Hepatocyte (in vitro differentiated cells): ENCODE measurements at regions not wholly inside any gene's neighbourhood (a gene's known extent, or its start where the extent isn't known, plus 50 kb on each side); places are given as distances from the start of the nearest gene placed in this dataset.

Experiments
- DNase-seq: peaks from one replicate; pipeline ENCODE4 v3.0.0-alpha.2; 2016; ENCODE audit warnings: low spot score
- H2AFZ ChIP-seq: fragments of 200-600 bp; sonication (generic); 2 replicates; pipeline ENCODE4 v1.6.0; 2016; ENCODE audit warnings: antibody characterized with exemption, mild to moderate bottlenecking
- H3K27ac ChIP-seq: fragments of 200-600 bp; sonication (generic); 2 replicates; pipeline ENCODE4 v1.5.1; 2016; ENCODE audit warnings: mild to moderate bottlenecking
- H3K27me3 ChIP-seq: fragments of 200-600 bp; sonication (generic); 2 replicates; pipeline ENCODE4 v1.6.1; 2016
- H3K36me3 ChIP-seq: fragments of 200-600 bp; sonication (generic); replicated peaks from 2 replicates; pipeline ENCODE4 v1.5.1; 2016; ENCODE audit warnings: low read depth; ENCODE audit not compliant: insufficient read depth
- H3K4me1 ChIP-seq: fragments of 200-600 bp; sonication (generic); 2 replicates; pipeline ENCODE4 v1.5.1; 2016; ENCODE audit warnings: mild to moderate bottlenecking, moderate library complexity; ENCODE audit not compliant: insufficient read depth
- H3K4me2 ChIP-seq: fragments of 200-600 bp; sonication (generic); 2 replicates; pipeline ENCODE4 v1.6.0; 2016
- H3K4me3 ChIP-seq: fragments of 200-600 bp; sonication (generic); 2 replicates; pipeline ENCODE4 v1.5.1; 2016; ENCODE audit warnings: mild to moderate bottlenecking
- H3K79me2 ChIP-seq: fragments of 200-600 bp; sonication (generic); 2 replicates; pipeline ENCODE4 v1.6.0; 2017; ENCODE audit warnings: mild to moderate bottlenecking
- H3K9me2 ChIP-seq: fragments of 200-600 bp; sonication (generic); replicated peaks from 2 replicates; pipeline ENCODE4 v1.6.0; 2017; ENCODE audit warnings: mild to moderate bottlenecking; ENCODE audit not compliant: insufficient read depth
- H3K9me3 ChIP-seq: fragments of 200-600 bp; sonication (generic); 2 replicates; pipeline ENCODE4 v1.5.1; 2016; ENCODE audit warnings: low read depth, mild to moderate bottlenecking
- H4K20me1 ChIP-seq: fragments of 200-600 bp; sonication (generic); 2 replicates; pipeline ENCODE4 v1.6.0; 2016; ENCODE audit warnings: mild to moderate bottlenecking; ENCODE audit not compliant: insufficient read depth, poor library complexity, severe bottlenecking
- CTCF ChIP-seq: fragments of 200-600 bp; sonication (generic); IDR thresholded peaks from 2 replicates; pipeline ENCODE4 v1.5.1; 2016; ENCODE audit warnings: antibody characterized with exemption, mild to moderate bottlenecking; ENCODE audit not compliant: poor library complexity
- EZH2 ChIP-seq: fragments of 200-600 bp; sonication (generic); IDR thresholded peaks from 2 replicates; pipeline ENCODE4 v1.6.1; 2016; ENCODE audit warnings: antibody characterized with exemption, mild to moderate bottlenecking, borderline replicate concordance
- EZH2phosphoT487 ChIP-seq: fragments of 200-600 bp; sonication (generic); IDR thresholded peaks from one replicate; pipeline ENCODE4 v1.6.1; 2018; ENCODE audit warnings: antibody characterized with exemption, mild to moderate bottlenecking, low read depth, moderate library complexity; ENCODE audit not compliant: unreplicated experiment, severe bottlenecking
- WGBS: methylation state at CpG from one replicate; pipeline ENCODE4 v1.1.6; 2016; ENCODE audit warnings: low lambda C conversion rate; ENCODE audit errors: missing lambda C conversion rate; 5-methylcytosine and 5-hydroxymethylcytosine counted together

DNA sequence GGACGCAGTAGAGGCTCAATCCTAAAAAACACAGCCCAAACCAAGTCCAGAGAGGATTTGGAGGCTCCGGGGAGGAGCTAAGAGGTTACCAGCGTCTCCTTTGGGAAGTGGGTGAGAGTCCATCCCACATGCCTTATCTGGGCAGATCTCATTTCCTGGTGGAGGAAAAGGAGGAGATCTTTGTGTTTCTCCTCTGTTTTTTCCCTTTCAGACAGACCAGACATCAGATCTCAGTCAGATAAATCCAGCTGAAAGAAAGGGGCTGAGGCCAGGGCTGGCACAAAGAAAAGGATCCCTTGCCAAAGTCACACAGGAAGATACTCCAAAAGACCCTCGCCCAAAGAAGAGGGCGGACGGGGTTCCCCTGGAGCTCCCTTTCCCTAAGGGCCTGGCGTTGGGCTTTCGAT is 58.3 kb upstream of the COMTD1 start:
- Histone ChIP-seq H3K27me3 (no peaks in the 10 kb centered on the region), H2AFZ (no peak overlapping the region), H4K20me1 (no peaks in the 10 kb centered on the region), H3K4me2 (peak overlapping the region; percentile 82), H3K36me3 (no peaks in the 10 kb centered on the region), H3K4me3 (no peak overlapping the region), H3K79me2 (no peaks in the 10 kb centered on the region), H3K27ac (peak overlapping the region; percentile 71), H3K9me2 (no peaks in the 10 kb centered on the region), H3K4me1 (peaks cover 17% of the 10 kb centered on the region), H3K9me3 (no peaks in the 10 kb centered on the region)
- TF ChIP-seq EZH2phosphoT487: no peak
- WGBS: 62% methylated on average over 8 of the region's 8 CpGs
- DNase-seq: no peak

DNA sequence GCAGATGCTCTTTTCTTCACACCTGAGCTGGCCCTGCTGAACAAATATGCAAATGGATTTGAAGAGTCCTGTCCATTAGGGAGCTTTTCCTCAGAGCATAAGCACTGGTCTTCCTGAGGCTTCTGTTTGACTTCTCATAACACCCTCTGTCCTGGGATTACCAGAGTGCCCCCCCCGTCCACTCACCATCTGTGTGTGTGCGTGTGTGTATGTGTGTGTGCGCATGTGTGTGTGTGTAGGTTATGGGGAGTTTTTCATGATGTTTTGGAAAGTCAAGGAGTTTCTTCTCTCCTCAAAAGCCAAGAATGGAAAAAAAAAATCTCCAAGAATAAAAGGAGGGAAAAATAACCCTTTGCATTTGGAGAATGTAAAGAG is 57.7 kb upstream of the COMTD1 start:
- Histone ChIP-seq H3K4me3 (no peak overlapping the region), H4K20me1 (no peaks in the 10 kb centered on the region), H3K9me2 (no peaks in the 10 kb centered on the region), H3K27ac (peak overlapping the region; percentile 71), H2AFZ (no peak overlapping the region), H3K4me1 (peaks cover 17% of the 10 kb centered on the region), H3K79me2 (no peaks in the 10 kb centered on the region), H3K36me3 (no peaks in the 10 kb centered on the region), H3K4me2 (peak overlapping the region; percentile 82), H3K27me3 (no peaks in the 10 kb centered on the region), H3K9me3 (no peaks in the 10 kb centered on the region)
- TF ChIP-seq EZH2phosphoT487 (no peak), CTCF (no peak), EZH2 (no peak)
- 92% methylated on average over 3 of the region's 3 CpGs for WGBS
- DNase-seq: no peak

- H3K79me2 ChIP-seq: no peaks in the 10 kb centered on the region
- H3K27me3 ChIP-seq: no peaks in the 10 kb centered on the region
- H3K4me3 ChIP-seq: no peak overlapping the region
- no peak overlapping the region for H2AFZ ChIP-seq
- H3K4me1 ChIP-seq: peaks cover 17% of the 10 kb centered on the region
- no peaks in the 10 kb centered on the region for H4K20me1 ChIP-seq
- no peak for TF ChIP-seq EZH2phosphoT487
- TF ChIP-seq EZH2: no peak
- no peak for TF ChIP-seq CTCF
- no peaks in the 10 kb centered on the region for H3K9me3 ChIP-seq
- DNase-seq: no peak
- no peak overlapping the region for H3K27ac ChIP-seq
- no peaks in the 10 kb centered on the region for H3K36me3 ChIP-seq
- 94% methylated on average over 10 of the region's 10 CpGs for WGBS
- H3K9me2 ChIP-seq: no peaks in the 10 kb centered on the region
- no peak overlapping the region for H3K4me2 ChIP-seq
These were observed 57.2 kb upstream of the COMTD1 start for GRCh38 chr10:75292794-75293445.

DNA sequence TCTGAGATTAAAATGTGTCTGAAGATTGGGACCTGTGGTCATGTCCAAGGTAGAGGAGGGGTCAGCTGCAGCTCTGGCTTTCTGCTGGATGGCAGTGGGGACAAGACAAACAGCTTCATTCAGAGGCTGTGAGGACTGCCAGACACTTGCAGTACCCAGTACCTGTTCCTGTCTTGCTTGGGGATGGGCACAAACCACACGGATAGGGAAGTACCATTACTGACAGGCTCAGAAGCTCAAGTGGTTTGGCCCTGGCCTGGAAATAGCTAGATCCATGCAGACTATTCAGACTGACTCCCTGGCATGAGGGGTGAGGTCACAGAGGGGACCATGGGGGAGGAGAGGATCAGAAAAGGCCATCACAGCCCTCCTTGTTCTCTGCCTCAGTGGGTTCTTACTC is 56.0 kb upstream of the COMTD1 start:
- Histone ChIP-seq H2AFZ (no peak overlapping the region), H3K4me2 (no peak overlapping the region), H3K36me3 (no peaks in the 10 kb centered on the region), H3K9me2 (no peaks in the 10 kb centered on the region), H3K79me2 (no peaks in the 10 kb centered on the region), H3K4me1 (peaks cover 17% of the 10 kb centered on the region), H3K4me3 (no peak overlapping the region), H3K27ac (no peak overlapping the region), H3K27me3 (no peaks in the 10 kb centered on the region), H3K9me3 (no peaks in the 10 kb centered on the region), H4K20me1 (no peaks in the 10 kb centered on the region)
- WGBS: 63% methylated on average over 1 of the region's 1 CpG
- no peak for DNase-seq
- no peak for TF ChIP-seq EZH2phosphoT487
- no peak for TF ChIP-seq EZH2
